Germinal center (tissue), 1 donor: ENCODE measurements at regions not wholly inside any gene's neighbourhood (a gene's known extent, or its start where the extent isn't known, plus 50 kb on each side); places are given as distances from the start of the nearest gene placed in this dataset.
"Not testable (repeated sequence)": the region's sequence is repeated elsewhere in the genome, so short reads cannot be mapped to it uniquely, and the experiment has no call there.

Experiments used
- DNase-seq: peaks from one replicate; pipeline ENCODE4 v3.0.0; 2012; ENCODE audit warnings: mixed read lengths, low spot score

DNA sequence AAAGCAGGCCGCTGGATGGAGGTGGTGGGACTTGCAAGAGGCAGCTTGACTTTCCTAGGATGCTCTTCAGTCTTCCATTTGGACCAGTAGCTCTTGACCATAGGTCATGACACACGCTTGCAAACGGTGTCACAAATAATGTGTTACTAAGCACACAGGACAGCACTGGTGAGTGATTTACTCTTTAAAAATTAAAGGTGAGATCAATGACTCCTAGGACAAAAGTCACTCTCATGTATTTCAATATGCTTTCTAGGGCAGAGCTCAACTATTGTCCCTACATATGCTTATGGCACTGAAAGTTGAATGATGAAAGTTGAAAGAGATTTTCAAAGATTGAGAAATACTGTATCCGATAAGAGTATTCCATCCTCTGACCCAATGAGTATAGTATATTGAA, 496.7 kb downstream of the EBF1 start:
- no peak for DNase-seq

GRCh38 chr5:158601118-158601517, 498.6 kb downstream of the EBF1 start:
- DNase-seq: no peak

GRCh38 chr5:158600679-158601078, 499.0 kb downstream of the EBF1 start:
- DNase-seq: no peak

GRCh38 chr5:158599157-158599556, 500.6 kb downstream of the EBF1 start:
- no peak for DNase-seq

DNA sequence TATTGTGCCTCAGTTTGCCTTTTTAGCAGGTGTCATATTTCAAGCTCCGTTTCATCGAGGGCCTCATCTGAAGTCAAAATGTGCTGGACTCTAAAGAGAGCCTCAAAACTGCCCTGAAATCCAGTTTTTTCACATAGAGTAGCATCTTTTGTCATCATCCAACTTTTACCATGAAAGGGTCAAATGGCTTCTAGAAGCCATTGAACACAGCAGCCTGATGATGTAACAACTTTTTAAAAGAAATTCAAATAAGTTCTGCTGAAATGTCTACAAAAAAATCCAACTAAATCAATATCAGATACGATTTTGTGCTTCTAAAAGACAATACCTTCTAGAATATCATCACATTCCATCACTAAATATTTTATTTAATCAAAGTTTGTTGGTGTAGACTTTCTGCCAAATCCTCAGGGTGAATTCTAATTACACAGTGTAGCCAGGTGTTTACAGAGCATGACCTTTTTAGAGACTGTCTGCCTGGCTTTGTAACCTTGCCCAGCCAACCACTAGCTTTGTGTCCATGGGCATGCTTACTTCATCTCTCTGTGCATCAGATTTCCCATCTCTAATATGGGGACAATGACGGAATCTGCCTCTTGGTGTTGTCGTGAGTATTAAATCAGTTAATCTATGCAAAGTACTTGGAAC, 505.0 kb downstream of the EBF1 start:
- no peak for DNase-seq

DNA sequence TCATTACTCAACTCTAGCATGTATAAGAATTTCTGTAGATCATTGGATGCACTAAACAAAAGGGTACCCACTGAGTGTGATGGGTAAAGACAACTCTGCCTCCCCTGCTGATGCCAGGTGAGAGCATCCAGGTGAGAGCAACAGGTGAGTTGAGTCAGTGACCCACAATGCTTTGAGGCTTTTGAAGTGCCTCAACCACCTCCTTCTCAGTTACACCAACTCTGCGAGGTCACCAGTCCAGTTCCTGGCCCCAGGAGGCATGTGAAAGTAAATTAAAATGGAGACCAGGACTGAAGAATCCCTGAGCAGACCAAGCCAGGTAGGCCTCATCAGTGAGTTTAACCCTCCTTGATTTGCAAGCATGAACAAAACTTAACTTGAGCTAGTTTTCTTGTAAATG, 505.8 kb downstream of the EBF1 start:
- DNase-seq: no peak

DNA sequence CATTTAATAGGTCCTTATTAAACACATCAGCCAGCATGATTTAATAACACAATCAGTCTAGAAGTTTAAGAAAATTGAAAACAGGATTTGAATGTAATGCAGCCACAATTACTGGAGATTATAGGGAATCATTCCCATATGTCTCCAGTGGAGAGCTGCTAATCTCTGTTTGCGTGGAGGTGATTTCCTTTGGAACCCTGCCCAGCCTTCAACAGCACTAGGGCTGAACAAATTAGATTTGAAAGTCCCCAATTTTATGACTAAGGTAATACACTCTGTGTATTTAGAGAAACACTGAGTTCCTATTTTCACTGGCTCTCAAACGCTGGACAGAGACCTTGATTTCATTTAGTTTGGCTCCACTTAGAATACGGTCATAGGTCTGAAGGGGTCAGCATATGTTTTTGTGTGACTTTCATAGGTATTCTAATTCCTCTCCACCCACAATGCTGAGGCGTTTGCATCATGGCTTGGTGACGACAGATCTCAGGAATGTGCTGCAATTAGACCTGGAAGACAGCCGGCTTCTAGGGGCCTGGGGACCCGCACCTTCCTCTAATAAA, 508.3 kb downstream of the EBF1 start:
- no peak for DNase-seq

- DNase-seq: no peak
Measured at GRCh38 chr5:158590746-158591300, 508.9 kb downstream of the EBF1 start.

DNA sequence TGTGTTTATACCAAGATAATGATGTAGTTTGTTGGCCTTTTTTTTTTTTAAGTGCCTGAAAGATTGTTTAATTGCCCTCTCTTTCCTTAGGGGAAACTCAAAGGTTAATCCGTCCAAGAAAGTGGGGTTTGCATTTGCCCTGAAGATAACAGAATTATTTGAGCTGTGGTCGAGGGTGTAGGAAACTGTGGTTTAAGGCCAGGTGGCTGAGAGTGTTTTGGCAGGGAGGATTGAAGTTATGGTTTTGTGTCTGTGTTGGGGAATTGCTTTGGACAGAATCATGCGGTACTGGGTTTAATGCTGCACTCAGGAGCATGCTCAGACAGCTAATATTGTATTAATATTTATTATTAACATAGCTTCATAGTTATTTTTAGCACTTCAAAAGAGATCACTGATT, 509.8 kb downstream of the EBF1 start:
- no peak for DNase-seq

- no peak for DNase-seq
Measured at GRCh38 chr5:158588617-158589016, 511.1 kb downstream of the EBF1 start.

DNA sequence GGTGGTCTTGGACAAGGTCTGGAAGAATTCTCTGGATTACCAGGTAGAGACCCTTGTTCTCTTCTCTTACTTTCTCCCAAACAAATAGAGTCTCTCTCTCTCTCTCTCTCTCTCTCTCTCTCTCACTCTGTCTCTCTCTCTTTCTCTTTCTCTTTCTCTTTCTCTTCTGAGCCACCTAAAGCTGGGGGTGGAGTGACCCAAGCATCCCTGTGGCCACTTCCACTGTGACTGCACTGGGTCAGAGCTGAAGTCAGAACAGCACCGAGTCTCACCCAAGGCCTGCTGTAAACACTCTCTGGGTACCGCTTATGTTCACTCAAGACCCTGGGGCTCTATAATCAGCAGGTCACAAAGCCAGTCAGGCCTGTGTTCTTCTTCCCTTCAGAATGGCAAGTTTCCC, 513.7 kb downstream of the EBF1 start:
- DNase-seq: no peak

- not testable (repeated sequence) for DNase-seq
Measured at GRCh38 chr5:158582669-158583068, 517.0 kb downstream of the EBF1 start.

- no peak for DNase-seq
Measured at GRCh38 chr5:158573829-158574228, 525.9 kb downstream of the EBF1 start.

GRCh38 chr5:158570502-158570901, 529.2 kb downstream of the EBF1 start:
- no peak for DNase-seq

GRCh38 chr5:158569534-158569933, 530.2 kb downstream of the EBF1 start:
- no peak for DNase-seq

- no peak for DNase-seq
Measured at GRCh38 chr5:158565017-158565789, 534.5 kb downstream of the EBF1 start.

DNA sequence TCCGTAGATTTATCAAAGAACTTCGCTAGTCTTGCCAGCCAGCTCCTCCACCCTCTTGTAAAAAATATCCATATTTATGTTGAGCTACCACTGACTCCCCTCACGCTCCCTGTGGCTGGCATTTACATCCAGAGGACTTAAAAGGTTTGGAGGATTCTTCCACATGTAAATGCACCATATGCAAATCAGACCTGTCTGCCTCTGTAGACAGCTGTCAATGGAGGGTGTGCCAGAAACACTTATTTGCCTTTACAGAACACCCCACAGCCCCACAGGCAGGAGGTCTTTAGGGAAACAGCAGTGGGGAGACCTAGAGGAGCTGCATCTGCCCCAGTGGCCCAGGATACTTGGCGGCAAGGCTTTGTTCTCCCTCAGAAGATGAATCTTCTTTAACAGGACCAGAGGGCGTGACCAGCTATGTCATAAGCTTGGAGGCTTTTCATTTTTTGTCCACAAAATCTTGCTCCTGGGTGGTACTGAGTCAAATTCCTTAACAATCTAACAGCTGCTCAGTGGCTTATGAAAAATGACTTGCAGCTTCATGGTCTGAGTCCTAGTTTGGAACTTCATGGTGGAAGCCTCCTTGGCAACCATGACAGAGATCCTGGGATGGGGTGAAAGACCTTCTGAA, 535.8 kb downstream of the EBF1 start:
- peak; percentile 14 for DNase-seq

- DNase-seq: no peak
Measured at GRCh38 chr5:158561562-158562190, 538.0 kb downstream of the EBF1 start.

GRCh38 chr5:158560170-158560569, 539.5 kb downstream of the EBF1 start:
- peak; percentile 24 for DNase-seq

DNA sequence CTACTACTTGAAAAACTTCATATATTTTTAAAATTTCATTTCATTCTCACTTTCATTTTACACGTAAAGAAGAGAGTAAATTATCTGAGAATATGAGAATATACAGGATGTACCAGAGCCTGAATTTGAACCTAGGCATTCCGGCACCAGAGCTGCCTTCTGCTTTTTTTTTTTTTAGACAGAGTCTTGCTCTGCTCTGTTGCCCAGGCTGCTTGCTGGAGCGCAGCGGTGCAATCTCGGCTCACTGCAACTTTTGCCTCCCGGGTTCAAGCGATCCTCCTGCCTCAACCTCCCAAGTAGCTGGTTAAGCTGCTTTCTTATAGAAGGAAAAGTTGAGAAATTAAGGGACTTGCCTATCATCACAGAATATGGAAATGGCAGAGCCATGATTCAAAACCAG, 540.1 kb downstream of the EBF1 start:
- DNase-seq: peak; percentile 25

DNA sequence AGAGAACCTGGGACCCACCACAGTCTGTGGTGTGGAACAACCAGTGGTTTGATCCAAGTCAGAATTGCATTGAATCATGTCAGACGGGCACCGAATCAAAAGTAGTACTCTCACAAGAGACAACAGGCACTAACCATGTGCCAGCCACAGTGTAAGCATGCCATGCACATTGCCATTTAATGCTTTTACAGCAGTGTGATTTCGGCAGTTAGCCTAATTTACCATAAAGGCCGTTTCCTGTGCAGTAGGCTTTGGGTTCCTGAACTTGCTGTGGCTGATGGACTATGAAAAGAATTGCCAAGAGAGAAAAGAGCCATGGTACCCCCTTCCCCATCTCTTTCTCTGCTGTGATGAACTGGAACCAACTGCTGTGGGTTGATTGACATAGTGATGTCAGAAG, 540.6 kb downstream of the EBF1 start:
- peak; percentile 12 for DNase-seq

DNA sequence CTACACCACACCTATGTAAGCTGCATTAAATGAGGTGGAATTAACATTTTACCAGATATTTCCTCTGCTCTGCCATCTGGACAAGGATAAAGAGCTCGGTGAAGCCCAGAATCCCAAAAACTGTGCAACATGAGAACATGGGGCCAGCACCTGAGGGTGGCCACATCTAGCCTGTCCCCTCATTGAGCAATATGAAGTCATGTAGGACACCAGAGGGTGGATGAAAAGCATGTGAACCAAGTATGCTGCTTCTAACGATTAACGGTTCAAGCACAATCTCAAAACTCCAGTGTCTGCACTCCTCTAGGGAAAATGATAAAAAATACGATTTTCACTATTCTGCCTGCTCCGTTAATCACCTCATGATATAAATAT, 545.8 kb downstream of the EBF1 start:
- no peak for DNase-seq
